ENCODE measurements at regions not wholly inside any gene's neighbourhood (a gene's known extent, or its start where the extent isn't known, plus 50 kb on each side); places are given as distances from the start of the nearest gene placed in this dataset.
A peak's percentile ranks its signal among the peaks of the same experiment; 100 is the strongest.
"Not testable (repeated sequence)": the region's sequence is repeated elsewhere in the genome, so short reads cannot be mapped to it uniquely, and the experiment has no call there.

GRCh38 chr6:141513830-141514229, 618.9 kb upstream of the GJE1 start:
- H3K4me1 Mint-ChIP-seq (ENCODE audit: low read depth) = no peaks in the 10 kb centered on the region
- no peak overlapping the region for H3K27ac Mint-ChIP-seq
- H3K4me3 Mint-ChIP-seq = no peak overlapping the region
- H3K27me3 Mint-ChIP-seq = no peaks in the 10 kb centered on the region
- no peaks in the 10 kb centered on the region for H3K36me3 Mint-ChIP-seq (ENCODE audit: low read depth)
- intact Hi-C loops (cut with micrococcal nuclease) = no loop called here
- H3K9me3 Mint-ChIP-seq = no peaks in the 10 kb centered on the region

GRCh38 chr6:141510803-141511202, 621.9 kb upstream of the GJE1 start:
- H3K4me1 Mint-ChIP-seq (ENCODE audit: low read depth) = no peaks in the 10 kb centered on the region
- intact Hi-C loops (cut with micrococcal nuclease) = no loop called here
- no peak overlapping the region for H3K27ac Mint-ChIP-seq
- no peaks in the 10 kb centered on the region for H3K36me3 Mint-ChIP-seq (ENCODE audit: low read depth)
- H3K4me3 Mint-ChIP-seq = no peak overlapping the region
- peaks cover 16% of the 10 kb centered on the region for H3K9me3 Mint-ChIP-seq
- H3K27me3 Mint-ChIP-seq = no peaks in the 10 kb centered on the region

GRCh38 chr6:141506062-141506461, 626.7 kb upstream of the GJE1 start:
- H3K27me3 Mint-ChIP-seq; H3K4me3 Mint-ChIP-seq; intact Hi-C loops (cut with micrococcal nuclease); H3K27ac Mint-ChIP-seq; H3K36me3 Mint-ChIP-seq (ENCODE audit: low read depth); H3K4me1 Mint-ChIP-seq (ENCODE audit: low read depth): not testable (repeated sequence)
- peaks cover 37% of the 10 kb centered on the region for H3K9me3 Mint-ChIP-seq

- H3K36me3 Mint-ChIP-seq (ENCODE audit: low read depth); H3K27me3 Mint-ChIP-seq; intact Hi-C loops (cut with micrococcal nuclease); H3K4me1 Mint-ChIP-seq (ENCODE audit: low read depth); H3K27ac Mint-ChIP-seq; H3K4me3 Mint-ChIP-seq: not testable (repeated sequence)
- H3K9me3 Mint-ChIP-seq = peaks cover 37% of the 10 kb centered on the region
Measured at GRCh38 chr6:141504318-141504717, 628.4 kb upstream of the GJE1 start.

- Mint-ChIP-seq H3K36me3 (ENCODE audit: low read depth) (no peaks in the 10 kb centered on the region), H3K4me3 (no peak overlapping the region), H3K27me3 (no peaks in the 10 kb centered on the region), H3K27ac (no peak overlapping the region), H3K4me1 (ENCODE audit: low read depth) (peaks cover 6% of the 10 kb centered on the region), H3K9me3 (peaks cover 37% of the 10 kb centered on the region)
- intact Hi-C loops (cut with micrococcal nuclease) = no loop called here
Measured at GRCh38 chr6:141501616-141502015, 631.1 kb upstream of the GJE1 start.

GRCh38 chr6:141498977-141499376, 633.7 kb upstream of the GJE1 start:
- no peaks in the 10 kb centered on the region for H3K27me3 Mint-ChIP-seq
- H3K36me3 Mint-ChIP-seq (ENCODE audit: low read depth) = no peaks in the 10 kb centered on the region
- no peak overlapping the region for H3K4me3 Mint-ChIP-seq
- no peak overlapping the region for H3K27ac Mint-ChIP-seq
- intact Hi-C loops (cut with micrococcal nuclease) = no loop called here
- peaks cover 16% of the 10 kb centered on the region for H3K9me3 Mint-ChIP-seq
- peaks cover 6% of the 10 kb centered on the region for H3K4me1 Mint-ChIP-seq (ENCODE audit: low read depth)

- Mint-ChIP-seq H3K9me3 (peaks cover 14% of the 10 kb centered on the region), H3K36me3 (ENCODE audit: low read depth) (no peaks in the 10 kb centered on the region), H3K4me3 (no peak overlapping the region), H3K27ac (no peak overlapping the region), H3K4me1 (ENCODE audit: low read depth) (peaks cover 14% of the 10 kb centered on the region), H3K27me3 (no peaks in the 10 kb centered on the region)
- intact Hi-C loops (cut with micrococcal nuclease) = no loop called here
Measured at GRCh38 chr6:141492521-141493284, 640.0 kb upstream of the GJE1 start.

- Mint-ChIP-seq H3K4me3 (no peak overlapping the region), H3K27ac (no peak overlapping the region), H3K27me3 (no peaks in the 10 kb centered on the region), H3K9me3 (peaks cover 7% of the 10 kb centered on the region), H3K36me3 (ENCODE audit: low read depth) (no peaks in the 10 kb centered on the region), H3K4me1 (ENCODE audit: low read depth) (peaks cover 9% of the 10 kb centered on the region)
- intact Hi-C loops (cut with micrococcal nuclease) = no loop called here
Measured at GRCh38 chr6:141491684-141492083, 641.0 kb upstream of the GJE1 start.

GRCh38 chr6:141490982-141491381, 641.7 kb upstream of the GJE1 start:
- Mint-ChIP-seq H3K36me3 (ENCODE audit: low read depth) (no peaks in the 10 kb centered on the region), H3K4me3 (no peak overlapping the region), H3K27ac (no peak overlapping the region), H3K27me3 (no peaks in the 10 kb centered on the region), H3K9me3 (no peaks in the 10 kb centered on the region), H3K4me1 (ENCODE audit: low read depth) (peaks cover 8% of the 10 kb centered on the region)
- intact Hi-C loops (cut with micrococcal nuclease) = no loop called here

- no peaks in the 10 kb centered on the region for H3K36me3 Mint-ChIP-seq (ENCODE audit: low read depth)
- H3K4me1 Mint-ChIP-seq (ENCODE audit: low read depth) = peaks cover 19% of the 10 kb centered on the region
- H3K9me3 Mint-ChIP-seq = no peaks in the 10 kb centered on the region
- intact Hi-C loops (cut with micrococcal nuclease) = no loop called here
- H3K27me3 Mint-ChIP-seq = no peaks in the 10 kb centered on the region
- H3K27ac Mint-ChIP-seq = no peak overlapping the region
- H3K4me3 Mint-ChIP-seq = no peak overlapping the region
Measured at GRCh38 chr6:141488488-141488887, 644.2 kb upstream of the GJE1 start.

GRCh38 chr6:141486942-141487341, 645.8 kb upstream of the GJE1 start:
- intact Hi-C loops (cut with micrococcal nuclease) = no loop called here
- H3K4me1 Mint-ChIP-seq (ENCODE audit: low read depth) = peaks cover 28% of the 10 kb centered on the region
- H3K4me3 Mint-ChIP-seq = no peak overlapping the region
- H3K27me3 Mint-ChIP-seq = no peaks in the 10 kb centered on the region
- H3K9me3 Mint-ChIP-seq = no peaks in the 10 kb centered on the region
- H3K27ac Mint-ChIP-seq = no peak overlapping the region
- no peaks in the 10 kb centered on the region for H3K36me3 Mint-ChIP-seq (ENCODE audit: low read depth)

- no peaks in the 10 kb centered on the region for H3K27me3 Mint-ChIP-seq
- H3K4me3 Mint-ChIP-seq = no peak overlapping the region
- H3K4me1 Mint-ChIP-seq (ENCODE audit: low read depth) = peaks cover 28% of the 10 kb centered on the region
- H3K9me3 Mint-ChIP-seq = no peaks in the 10 kb centered on the region
- H3K36me3 Mint-ChIP-seq (ENCODE audit: low read depth) = no peaks in the 10 kb centered on the region
- peak overlapping the region; percentile 72 for H3K27ac Mint-ChIP-seq
- intact Hi-C loops (cut with micrococcal nuclease) = no loop called here
Measured at GRCh38 chr6:141484711-141485110, 648.0 kb upstream of the GJE1 start.

- no peaks in the 10 kb centered on the region for H3K27me3 Mint-ChIP-seq
- H3K4me1 Mint-ChIP-seq (ENCODE audit: low read depth) = peaks cover 27% of the 10 kb centered on the region
- H3K4me3 Mint-ChIP-seq = peak overlapping the region; percentile 62
- peak overlapping the region; percentile 72 for H3K27ac Mint-ChIP-seq
- intact Hi-C loops (cut with micrococcal nuclease) = no loop called here
- H3K36me3 Mint-ChIP-seq (ENCODE audit: low read depth) = no peaks in the 10 kb centered on the region
- H3K9me3 Mint-ChIP-seq = no peaks in the 10 kb centered on the region
Measured at GRCh38 chr6:141483598-141484061, 649.1 kb upstream of the GJE1 start.

- Mint-ChIP-seq H3K4me1 (ENCODE audit: low read depth) (peaks cover 20% of the 10 kb centered on the region), H3K9me3 (no peaks in the 10 kb centered on the region), H3K36me3 (ENCODE audit: low read depth) (no peaks in the 10 kb centered on the region), H3K27me3 (no peaks in the 10 kb centered on the region), H3K27ac (peak overlapping the region; percentile 72), H3K4me3 (peak overlapping the region; percentile 62)
- intact Hi-C loops (cut with micrococcal nuclease) = no loop called here
Measured at GRCh38 chr6:141482796-141483597, 649.7 kb upstream of the GJE1 start.

Measured in dendritic cell treated with granulocyte-macrophage colony-stimulating factor and Interleukin-4, amounts not matched to agents 40 ng/mL and 50 ng/mL, for 4 days (primary cell).